Hematopoietic multipotent progenitor cell treated with erythropoietin and hydrocortisone succinate and interleukin-3 and kit ligand, for 17 days (in vitro differentiated cells): ENCODE measurements at regions not wholly inside any gene's neighbourhood (a gene's known extent, or its start where the extent isn't known, plus 50 kb on each side); places are given as distances from the start of the nearest gene placed in this dataset.

Experiments used
- DNase-seq: peaks from one replicate; pipeline ENCODE4 v3.0.0-alpha.2; 2015; ENCODE audit warnings: low spot score

DNA sequence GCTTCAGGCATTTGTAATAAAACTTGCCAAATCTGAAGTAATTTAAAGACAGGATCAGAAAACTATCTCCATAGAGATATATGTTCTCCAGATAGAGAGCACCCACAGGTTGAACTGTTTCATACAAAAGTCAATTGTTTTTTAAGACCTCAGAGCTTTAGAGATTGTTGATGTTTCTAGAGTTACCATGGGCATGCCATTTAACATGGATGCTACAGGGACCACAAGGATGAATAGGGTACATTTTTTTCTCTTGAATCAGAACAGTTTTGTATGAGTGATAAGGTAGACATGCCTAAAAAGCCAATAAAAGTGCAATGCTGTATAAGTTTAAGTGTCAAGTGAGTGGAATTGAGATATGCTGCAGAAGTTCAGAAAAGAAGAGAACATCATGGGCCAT lies 511.0 kb upstream of the CAMK1G start:
- no peak for DNase-seq

DNA sequence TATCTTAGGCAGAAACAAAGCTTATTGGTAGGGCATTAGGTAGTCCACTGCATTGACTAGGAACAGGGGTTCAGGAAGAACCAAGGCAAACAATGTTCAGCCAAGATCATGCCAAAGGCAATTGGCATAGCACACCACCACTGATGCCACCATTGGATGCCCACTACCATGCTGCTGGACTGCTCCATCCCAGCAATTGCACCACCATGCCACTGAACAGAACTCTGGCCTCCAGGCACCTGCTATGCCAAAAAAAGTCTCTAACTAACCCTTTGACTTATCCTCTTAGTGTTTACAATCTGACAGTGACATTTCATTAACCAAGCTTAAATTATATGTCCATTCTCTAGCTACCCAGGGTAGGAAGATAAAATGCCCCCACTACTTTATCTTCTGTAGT lies 509.6 kb upstream of the CAMK1G start:
- DNase-seq: no peak

- DNase-seq: no peak
These were observed 508.8 kb upstream of the CAMK1G start for GRCh38 chr1:209074575-209075250.

DNA sequence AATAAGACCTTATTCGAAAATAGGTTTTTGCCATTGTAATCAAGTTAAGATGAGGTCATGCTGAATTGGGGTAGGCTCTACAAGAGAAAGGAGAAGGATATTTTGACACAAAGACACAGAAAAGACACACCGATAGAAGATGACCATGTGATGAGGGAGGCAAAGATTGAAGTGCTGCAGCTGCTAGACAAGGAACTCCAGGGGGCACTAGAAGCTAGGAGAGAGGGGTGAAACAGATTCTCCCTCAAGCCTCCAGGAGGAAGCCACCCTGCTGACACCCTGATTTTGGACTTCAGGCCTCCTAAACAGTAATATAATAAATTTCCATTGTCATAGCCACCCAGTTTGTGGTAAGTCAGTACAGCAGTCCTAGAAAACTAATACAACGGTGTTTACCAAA lies 506.8 kb upstream of the CAMK1G start:
- DNase-seq: no peak

DNA sequence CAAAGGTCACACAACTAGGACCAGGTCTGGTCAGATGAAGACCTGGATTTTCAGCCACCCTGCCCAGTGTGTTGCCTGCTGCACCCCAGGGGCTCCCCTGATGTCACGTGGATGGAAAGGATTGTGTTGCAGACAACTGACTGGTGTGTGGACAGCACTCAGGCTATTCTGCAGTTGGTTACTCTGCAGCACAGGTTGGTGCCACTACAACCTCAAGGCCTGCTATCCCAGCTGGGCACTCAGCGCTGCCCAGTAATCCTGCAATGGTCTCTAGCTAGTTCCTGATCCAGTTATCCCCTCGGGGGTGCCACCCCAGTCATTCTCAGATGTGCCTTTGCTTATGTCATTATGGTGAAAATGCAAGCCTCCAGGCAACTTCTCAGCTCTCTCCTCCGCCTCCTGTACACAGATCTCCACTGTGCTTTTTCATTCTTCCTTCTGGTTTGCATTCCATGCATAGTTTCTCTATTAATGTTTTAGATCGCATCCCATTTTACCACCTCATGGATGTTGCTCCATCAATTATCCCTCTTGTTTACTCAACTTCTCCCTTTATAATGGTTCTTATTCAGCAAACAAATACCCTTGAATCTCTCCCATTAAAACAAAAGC lies 503.2 kb upstream of the CAMK1G start:
- no peak for DNase-seq

GRCh38 chr1:209086486-209087192 lies 496.9 kb upstream of the CAMK1G start:
- DNase-seq: no peak

DNA sequence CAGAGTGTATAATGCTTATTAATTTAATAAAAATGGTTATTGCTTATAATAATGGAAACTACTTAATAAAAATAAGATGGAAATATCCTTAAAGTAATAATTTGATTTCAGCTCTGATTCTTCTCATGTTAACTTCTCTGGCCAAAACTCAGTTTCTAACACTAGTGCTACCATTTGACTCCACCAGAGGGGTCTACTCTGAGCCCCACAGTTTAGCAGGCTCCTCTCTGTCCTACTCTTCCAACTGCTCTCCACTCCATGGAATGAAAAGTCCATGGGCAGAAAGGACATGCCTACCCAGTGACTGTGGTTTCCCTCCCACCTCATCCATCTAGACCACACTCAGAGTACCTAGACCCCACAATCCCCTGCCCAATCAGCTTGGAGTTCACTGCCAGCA lies 489.1 kb upstream of the CAMK1G start:
- no peak for DNase-seq

- no peak for DNase-seq
These were observed 487.6 kb upstream of the CAMK1G start for GRCh38 chr1:209095627-209096595.

- DNase-seq: no peak
These were observed 483.1 kb upstream of the CAMK1G start for GRCh38 chr1:209100460-209100859.

DNA sequence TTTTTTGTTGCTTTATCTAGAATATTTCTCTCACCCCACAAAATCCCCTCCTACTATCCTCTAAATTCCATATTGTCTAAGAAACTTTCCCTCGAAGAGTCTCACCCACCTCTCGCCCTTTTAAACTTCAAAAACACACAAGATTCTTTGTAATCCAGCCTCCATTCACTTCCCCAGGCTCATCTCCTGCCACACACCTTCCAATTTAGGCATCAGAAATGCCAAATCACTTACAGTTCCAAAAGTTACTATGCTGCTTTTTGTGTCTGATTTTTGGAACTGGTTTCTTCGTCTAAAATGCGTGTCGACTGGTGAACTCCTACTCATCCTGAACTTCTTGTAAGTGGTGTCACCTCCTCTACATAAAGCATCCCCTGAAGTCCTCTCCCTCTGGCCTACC lies 482.4 kb upstream of the CAMK1G start:
- DNase-seq: no peak

GRCh38 chr1:209102120-209102519 lies 481.4 kb upstream of the CAMK1G start:
- DNase-seq: no peak

GRCh38 chr1:209102531-209102930 lies 481.0 kb upstream of the CAMK1G start:
- no peak for DNase-seq

DNA sequence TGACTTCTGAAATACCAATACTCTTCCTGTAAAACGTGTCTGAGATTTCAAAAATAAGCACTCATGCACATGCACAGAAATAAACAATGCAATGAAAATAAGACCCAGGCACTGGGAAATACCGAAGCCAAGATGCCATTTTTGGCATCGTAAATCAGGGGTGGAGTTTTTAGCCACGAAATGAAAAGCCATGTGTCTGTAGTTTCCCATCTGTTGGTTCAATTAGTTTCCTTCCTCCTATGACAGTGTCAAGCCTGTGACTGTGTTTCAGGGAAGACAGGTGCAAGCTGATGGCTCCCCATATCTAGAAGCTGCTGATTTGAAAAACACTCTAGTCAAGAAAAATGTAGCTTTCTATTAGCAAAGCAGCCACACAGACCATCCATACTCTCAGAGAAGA lies 480.4 kb upstream of the CAMK1G start:
- DNase-seq: no peak

DNA sequence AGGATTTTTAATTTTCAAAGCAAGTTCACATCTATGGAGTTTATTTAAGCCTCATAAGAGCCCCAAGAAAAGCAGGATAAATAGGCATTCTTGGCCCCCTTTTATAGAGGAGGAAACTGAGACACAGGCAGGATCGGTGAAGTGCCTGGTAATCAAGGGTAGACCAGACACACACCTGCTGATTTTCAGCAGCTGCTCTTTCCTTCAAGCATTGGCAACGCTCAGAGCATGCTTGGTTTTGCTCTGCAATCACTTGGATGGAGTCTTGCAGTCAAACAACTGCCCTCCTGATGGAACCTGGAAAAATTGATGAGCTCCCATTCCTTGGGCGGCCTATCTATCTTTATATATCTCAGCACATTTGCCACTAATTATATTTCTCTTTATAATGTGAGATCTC lies 478.9 kb upstream of the CAMK1G start:
- no peak for DNase-seq

DNA sequence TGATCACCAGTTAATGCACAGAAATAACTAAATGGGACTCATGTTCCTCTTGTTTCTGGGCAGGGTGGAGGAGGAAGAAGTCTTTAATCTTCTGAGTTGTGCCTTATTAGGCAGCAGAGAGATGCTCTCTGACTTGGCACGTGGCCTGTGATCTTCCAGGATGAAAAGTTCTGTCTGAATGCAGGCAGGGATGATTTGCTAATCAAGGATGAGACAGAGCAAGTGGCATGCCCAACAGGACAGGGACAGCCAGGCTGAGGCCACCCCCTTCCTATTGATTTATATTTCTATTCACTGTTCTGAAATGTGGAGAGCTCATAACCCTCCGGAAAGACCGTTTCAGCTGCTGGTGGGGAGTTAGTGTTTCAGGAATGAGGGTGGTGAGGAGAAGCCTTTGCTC lies 477.8 kb upstream of the CAMK1G start:
- no peak for DNase-seq

- DNase-seq: no peak
These were observed 477.2 kb upstream of the CAMK1G start for GRCh38 chr1:209106237-209106741.

DNA sequence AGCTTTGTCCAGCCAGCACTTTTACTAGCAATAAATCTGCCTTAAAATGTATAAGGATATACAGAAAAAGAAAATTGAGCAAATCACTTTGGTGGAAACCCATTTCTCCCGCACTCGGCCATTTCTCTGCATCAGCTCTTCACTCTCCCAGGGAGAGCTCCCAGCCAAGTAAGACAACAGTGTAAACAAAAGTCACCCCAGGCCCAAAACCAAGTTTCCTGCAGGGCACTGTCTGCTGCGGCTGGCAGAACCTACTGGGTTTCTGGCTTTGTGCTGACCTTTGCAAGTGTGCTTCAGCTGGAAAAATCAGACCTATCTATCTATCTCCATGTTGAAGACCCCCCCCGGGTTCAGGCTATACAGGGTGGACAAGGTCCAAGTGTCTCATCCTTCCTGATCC lies 476.7 kb upstream of the CAMK1G start:
- no peak for DNase-seq

DNA sequence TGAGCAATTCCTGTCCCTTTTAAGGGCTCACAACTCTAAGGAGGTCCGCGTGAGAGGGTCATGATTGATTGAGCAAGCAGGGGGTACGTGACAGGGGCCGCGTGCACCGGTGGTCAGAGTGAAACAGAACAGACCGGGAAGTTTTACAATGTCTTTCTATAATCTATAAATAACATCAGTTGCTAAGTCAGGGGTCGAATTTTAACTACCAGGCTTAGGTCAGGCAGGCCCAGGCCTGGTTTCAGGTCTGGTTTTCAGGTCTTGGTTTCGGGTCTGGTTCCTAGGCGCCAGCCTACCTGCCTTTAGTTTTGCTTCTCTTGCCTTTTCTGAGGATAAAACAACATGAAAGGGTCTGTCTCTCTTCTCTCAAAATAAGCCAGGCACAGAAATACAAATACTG lies 476.0 kb upstream of the CAMK1G start:
- DNase-seq: no peak

DNA sequence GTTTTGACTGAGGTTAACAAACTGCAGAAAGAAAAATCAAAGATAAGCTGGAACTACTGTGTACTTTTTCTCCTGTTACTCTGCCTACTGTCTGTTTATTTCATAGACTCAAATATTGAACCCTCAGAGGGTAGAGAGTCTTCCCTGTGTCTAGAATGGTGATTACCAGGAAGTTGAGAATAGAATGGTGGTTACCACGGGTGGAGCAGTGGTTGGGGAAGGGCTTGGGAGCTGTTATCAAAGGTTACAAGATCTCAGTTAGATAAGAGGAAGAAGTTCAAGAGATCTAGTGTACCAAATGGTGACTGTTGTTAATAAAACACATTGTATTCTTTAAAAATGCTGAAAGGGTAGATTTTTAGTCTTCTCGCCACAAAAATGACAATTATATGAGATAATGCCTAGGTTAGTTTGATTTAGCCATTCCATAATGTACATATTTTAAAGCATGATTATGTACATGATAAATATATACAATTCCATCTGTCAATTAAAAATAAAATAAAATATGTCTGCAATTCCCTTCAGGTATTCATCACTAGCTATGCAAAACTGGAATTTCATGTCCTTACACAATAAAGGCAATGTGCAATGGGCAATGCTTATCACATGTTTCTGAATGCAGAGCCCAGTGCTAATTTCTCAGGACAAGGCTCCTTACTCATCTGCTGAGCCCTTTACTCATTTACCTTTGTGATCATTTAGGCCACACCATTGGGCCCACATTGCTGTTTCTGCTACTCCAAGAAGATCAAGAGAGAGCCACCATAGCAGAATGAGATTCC lies 474.3 kb upstream of the CAMK1G start:
- DNase-seq: no peak

DNA sequence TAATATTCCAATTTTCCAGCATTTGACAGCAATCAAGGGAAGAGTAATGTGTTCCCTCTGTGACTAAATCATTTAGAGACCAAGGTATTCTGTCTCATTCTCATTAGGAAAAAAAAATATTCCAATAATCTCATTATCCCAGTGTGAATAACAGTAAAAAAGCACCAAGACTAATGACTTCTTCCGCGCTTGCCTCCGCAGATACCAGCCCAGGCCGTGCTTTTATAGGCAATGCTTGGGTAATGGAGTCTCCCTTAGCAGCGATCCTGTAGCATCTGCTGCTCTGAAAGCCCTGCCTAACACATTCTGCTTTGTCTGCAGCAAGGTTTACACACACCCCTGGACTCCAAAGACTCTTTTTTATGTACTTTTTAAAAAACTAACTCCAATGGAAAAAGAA lies 470.0 kb upstream of the CAMK1G start:
- DNase-seq: no peak

DNA sequence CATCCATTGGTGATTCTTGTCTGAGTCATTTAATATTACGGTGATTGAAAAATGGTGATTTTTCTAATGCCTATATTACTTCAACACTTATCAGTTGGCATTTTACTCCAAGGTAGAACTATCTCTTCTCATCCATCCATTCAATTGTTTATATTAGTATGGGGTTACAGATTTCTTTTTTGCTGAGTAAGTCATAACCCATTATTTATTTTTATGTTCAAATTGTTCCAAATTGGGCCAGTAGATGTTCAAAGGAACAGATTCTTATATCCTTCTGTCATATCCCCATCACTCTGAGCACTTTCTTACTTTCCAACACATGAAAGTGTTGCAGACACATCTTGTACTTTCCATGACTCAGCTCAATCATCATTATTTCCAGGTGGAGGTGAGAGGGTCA lies 466.8 kb upstream of the CAMK1G start:
- no peak for DNase-seq
